ENCODE measurements at regions not wholly inside any gene's neighbourhood (a gene's known extent, or its start where the extent isn't known, plus 50 kb on each side); places are given as distances from the start of the nearest gene placed in this dataset.

GRCh38 chr3:113140876-113141275, 70.5 kb upstream of the BOC start:
- no peak for DNase-seq

GRCh38 chr3:113141543-113141942, 69.8 kb upstream of the BOC start:
- DNase-seq, result no peak

DNA sequence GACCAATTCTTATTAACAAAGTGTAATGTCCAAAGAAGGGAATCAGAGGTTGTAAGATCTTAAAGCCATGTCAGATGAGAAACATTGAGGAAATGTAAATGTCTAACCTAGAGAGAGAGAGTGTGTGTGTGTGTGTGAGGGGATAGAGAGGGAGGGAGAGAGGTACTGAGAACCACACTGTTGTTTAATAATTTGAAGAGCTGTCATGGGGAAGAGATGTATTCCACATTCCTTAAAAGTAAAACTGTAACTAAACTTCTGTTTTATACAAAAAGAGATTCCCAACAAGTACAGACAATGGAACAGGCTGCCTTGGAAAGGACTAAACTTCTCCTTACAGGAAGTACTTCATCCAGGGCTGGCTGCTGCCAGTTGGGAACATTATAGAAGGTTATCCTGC, 68.9 kb upstream of the BOC start:
- DNase-seq, result no peak

DNA sequence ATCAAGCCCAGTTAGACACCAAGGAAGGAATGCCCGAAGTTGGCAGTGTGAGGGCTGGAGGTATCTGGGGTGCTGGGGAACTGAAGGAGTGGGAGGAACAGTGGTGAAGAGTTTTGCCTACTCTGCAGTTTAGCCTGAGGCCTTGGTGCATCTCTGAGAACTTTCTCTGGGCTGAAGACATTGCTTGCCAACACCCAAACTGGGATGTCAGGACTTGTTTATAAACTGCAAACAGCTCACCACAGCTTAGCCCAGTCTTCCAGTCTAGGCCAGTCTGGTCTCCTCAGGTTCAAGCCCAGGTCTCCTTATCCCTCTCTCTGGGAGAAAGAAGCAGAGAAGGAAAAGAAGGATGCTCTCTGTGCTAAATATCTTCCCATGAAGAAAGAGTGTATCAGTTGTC, 68.0 kb upstream of the BOC start:
- no peak for DNase-seq

- no peak for DNase-seq
These were observed 63.6 kb upstream of the BOC start for GRCh38 chr3:113147681-113148261.

DNA sequence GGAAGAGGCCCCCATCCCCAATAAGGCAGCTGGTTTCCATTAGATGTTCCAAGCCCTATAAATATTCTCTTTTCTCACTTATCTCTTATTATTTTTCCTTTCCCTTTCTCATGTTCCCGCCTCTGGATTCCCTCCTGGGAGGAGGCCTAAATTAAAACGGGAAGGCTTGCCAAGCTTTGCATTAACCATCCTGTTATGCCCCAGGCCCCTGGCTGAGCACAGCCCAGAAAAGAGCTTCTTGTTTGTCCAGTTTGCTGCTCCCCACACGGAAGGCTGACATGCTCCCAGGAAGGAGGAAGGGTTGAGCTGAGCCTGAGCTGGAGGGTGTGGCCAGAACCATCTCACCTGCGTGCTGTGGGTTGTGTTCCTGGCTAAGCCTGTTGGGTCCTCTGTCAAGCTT, 63.1 kb upstream of the BOC start:
- DNase-seq, result no peak

- no peak for DNase-seq
These were observed 61.1 kb upstream of the BOC start for GRCh38 chr3:113150250-113150649.

DNA sequence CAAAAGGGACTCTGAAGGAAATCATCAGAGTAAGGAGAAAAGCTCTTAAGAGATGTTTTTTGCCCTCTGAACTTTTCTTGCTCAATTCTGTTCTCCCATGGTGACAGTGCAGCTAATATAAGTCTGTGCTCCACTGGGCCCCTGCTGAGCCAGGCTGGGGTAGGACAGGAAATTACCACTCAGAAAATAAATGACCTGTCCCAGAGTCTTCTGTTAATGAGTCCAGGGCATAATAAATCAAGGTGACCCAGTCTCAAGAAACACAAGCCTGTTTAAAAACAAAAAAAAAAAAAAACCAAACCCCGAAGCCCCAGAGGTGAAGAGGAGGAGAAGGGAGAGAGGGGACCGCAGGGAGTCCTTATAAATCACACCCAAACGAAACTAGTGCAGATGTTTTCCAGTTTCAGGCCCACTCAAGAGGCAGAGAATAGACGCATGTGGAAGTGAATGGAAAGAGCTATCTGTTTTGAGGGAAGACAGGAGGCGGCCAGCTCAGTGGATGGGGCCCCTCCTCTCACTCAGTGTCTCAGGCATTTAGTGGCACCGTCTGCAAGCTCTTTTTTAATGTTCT, 59.8 kb upstream of the BOC start:
- no peak for DNase-seq

GRCh38 chr3:113152849-113153248, 58.5 kb upstream of the BOC start:
- DNase-seq, result no peak

DNA sequence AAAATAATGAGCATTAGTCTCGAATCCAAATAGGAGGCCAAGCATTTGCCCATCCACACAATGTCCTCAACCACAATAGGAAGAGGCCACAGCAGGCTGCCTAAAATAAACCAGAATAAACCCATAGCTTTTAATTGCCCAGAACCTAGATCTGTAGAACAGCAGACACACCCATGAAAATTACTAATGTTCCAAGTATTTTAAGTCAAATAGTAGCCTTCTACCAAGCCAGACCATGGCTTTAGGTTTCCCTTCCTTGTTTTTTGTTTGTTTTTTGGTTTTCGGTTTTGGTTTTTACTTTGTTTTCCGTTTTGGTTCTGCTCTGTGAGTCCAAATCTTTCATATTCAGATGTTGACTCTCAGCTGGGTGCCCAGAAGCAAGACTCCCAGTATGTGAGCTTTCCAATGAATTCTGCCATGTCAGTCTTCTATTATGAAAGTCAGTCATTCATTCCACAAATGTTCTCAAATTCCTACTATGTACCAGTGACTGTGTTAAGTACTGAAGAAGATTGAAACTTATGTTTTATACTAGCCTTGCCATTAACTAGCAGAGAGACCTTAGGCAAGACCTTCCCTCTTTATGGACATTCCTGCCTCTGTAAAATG, 57.8 kb upstream of the BOC start:
- no peak for DNase-seq

- DNase-seq, result no peak
These were observed 54.5 kb upstream of the BOC start for GRCh38 chr3:113156816-113157333.

GRCh38 chr3:113157408-113158030, 53.8 kb upstream of the BOC start:
- no peak for DNase-seq

DNA sequence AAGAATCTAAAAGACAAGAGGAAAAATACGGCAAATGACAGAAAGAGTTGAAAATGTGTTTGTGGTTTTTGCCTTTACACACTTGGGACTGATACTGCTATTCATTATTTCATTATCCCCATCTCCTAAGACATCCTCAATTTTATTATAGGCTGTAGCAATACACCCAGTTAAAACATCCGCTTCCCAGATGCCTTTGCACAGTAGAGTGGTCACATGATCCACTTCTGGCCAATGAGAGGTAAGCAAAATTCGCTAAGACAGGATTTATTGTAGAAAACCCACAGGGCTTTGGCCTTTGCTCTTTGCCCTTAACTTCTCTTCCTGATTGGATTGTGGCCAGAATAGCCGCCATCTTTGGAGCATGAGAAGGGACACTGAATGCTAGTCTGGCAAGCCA, 53.2 kb upstream of the BOC start:
- no peak for DNase-seq

Measured in activated gamma-delta T cell treated with Interleukin-2 at 50 U/mL for 16 hours (primary cell).